ENCODE measurements at regions not wholly inside any gene's neighbourhood (a gene's known extent, or its start where the extent isn't known, plus 50 kb on each side); places are given as distances from the start of the nearest gene placed in this dataset.

GRCh38 chr6:23790756-23791155, 335.3 kb upstream of the NRSN1 start:
- TF ChIP-seq GATA3 (IDR thresholded peaks at IDR 0.05; ENCODE audit: low read depth, low read length) (no peak), GATA2 (IDR thresholded peaks at IDR 0.05; ENCODE audit: low read depth, low read length) (no peak)
